ENCODE measurements at regions not wholly inside any gene's neighbourhood (a gene's known extent, or its start where the extent isn't known, plus 50 kb on each side); places are given as distances from the start of the nearest gene placed in this dataset.

DNA sequence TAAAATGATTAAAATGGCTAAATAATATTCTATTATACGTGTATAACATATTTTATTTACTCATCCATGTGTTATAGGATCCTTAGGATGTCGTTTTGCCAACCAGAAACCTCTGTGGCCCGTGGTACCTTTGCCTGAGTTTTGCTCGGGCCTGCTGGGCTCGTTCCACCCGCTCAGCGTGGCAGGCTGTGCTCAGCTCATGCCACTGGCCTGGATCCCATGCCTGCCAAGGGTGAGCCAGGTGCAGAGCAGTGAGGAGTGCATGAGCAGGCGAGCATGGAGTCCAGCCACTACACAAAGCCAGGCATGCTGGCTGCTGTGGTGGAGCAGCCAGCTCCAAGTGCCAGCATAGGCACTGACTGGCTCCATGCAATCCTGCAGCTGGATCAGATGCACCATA lies 417.2 kb downstream of the TTLL7 start:
- DNase-seq (ENCODE audit: low read depth in 2 of 2) = no peak

GRCh38 chr1:83574791-83575190 lies 424.1 kb downstream of the TTLL7 start:
- DNase-seq (ENCODE audit: low read depth in 2 of 2) = no peak

GRCh38 chr1:83573776-83574175 lies 425.2 kb downstream of the TTLL7 start:
- DNase-seq (ENCODE audit: low read depth in 2 of 2) = no peak

GRCh38 chr1:83571536-83571935 lies 427.4 kb downstream of the TTLL7 start:
- no peak for DNase-seq (ENCODE audit: low read depth in 2 of 2)

- DNase-seq (ENCODE audit: low read depth in 2 of 2) = no peak
Measured at GRCh38 chr1:83561346-83561745, 437.6 kb downstream of the TTLL7 start.

GRCh38 chr1:83559129-83559840 lies 439.6 kb downstream of the TTLL7 start:
- no peak for DNase-seq (ENCODE audit: low read depth in 2 of 2)

DNA sequence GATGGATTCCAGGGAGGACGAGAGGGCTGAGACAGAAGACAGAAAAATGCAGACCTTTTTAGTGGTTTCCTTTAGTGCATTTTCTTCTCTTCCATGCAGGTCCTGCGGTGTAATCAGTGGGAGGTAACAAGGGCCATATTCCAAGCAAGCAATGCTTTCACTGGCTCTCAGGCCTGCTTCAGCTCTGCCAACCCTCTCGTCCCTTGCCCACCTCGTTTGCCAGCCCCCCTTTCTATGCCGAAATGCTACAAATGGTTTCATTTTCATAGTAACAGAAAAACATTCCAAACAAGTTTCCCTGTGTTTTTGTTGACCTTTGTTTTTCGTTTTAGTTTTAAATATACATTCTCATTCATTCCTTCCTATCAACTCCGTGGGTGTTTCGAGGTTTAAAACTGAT lies 443.1 kb downstream of the TTLL7 start:
- DNase-seq (ENCODE audit: low read depth in 2 of 2) = no peak

DNA sequence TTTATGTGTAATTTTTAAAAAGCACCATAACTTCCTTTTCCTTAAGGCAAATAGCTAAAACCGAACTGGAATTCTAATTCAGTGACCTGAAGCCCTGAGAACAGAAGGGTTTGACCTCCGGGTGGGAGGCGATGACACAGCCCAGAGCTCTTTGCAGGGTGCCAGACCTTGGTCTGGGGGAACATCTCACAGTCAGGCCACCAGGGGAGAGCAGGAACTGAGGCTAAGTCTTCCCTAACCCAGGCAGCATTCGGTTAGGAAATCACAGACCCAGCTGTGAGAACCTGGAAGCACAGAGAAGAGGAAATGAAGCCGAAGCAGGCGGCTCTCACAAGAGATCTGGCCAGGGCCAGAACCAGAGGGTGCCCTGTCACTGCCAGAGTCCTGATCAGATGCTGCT lies 444.8 kb downstream of the TTLL7 start:
- DNase-seq (ENCODE audit: low read depth in 2 of 2) = no peak

DNA sequence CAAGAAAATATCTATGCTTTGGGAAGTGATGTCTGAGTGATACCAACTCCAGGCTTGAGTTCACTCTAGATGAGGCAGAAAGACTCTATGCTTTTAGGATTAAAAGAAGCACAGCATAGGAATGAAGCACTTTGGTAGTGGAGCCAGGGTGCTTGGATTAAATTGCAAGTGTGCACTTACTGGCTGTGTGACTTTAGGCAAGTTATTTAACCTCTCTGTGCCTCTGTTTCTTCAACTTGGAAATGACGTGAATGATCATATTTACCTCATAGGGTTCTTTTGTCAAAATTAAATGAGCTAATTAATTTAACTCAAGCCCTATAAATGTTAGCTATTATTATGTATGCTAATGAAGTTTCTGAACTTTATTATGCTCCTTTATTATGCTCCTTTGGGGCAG lies 446.1 kb downstream of the TTLL7 start:
- no peak for DNase-seq (ENCODE audit: low read depth in 2 of 2)

DNA sequence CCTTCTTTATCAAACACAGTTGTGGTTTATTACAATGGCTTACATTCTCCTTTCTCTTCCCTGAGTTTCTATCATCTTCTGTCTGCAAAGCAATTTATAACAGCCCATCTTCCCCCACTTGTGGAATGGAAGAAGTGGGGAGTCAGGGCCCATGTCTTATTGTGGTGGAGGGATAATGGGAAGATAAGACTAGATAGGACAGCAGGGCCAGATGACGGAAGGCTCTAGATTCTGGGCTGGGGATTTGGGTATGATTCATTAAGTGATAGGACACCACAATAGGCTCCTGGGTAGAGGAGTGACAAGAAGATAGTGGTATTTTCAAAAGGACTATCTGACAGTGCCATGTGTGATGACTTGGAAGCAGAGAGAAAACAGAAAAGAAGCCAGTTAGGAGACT lies 450.6 kb downstream of the TTLL7 start:
- DNase-seq (ENCODE audit: low read depth in 2 of 2) = no peak

DNA sequence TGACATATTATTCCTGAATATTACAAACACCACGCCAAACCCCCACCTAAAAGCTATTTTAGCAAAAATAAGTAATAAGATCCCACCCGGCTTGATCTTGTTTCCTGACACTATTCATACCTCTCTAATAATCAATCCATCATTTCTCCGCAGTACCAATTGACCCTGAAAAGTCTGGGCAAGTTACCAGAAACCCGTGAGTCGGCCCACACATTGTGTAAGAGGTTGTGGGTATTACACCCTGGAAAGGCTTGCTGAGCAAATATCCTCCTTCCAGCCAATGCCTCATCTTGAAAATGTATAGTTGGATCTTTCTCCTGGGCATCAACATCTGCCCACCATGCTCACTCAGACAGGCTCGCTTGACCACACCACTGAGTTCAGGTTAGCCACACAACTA lies 451.0 kb downstream of the TTLL7 start:
- DNase-seq (ENCODE audit: low read depth in 2 of 2) = no peak

DNA sequence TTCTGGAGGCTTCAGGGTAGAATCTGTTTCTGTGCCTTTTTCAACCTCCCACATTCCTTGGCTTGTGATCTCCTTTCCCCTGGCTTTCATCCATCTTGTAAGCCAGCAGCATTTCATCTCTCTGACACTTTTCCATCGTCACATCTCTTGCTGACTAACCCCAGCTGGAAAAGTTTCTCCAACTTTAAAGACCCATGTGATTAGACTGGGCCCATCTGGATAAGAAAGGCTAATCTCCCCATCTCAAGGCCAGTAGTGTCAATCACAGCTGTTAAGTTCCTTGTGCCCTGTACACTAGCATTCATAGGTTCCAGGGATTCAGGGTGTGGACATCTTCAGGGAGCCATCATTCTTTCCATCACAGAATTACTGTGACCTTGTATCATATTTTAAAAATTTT lies 452.1 kb downstream of the TTLL7 start:
- no peak for DNase-seq (ENCODE audit: low read depth in 2 of 2)

- no peak for DNase-seq (ENCODE audit: low read depth in 2 of 2)
Measured at GRCh38 chr1:83545066-83545862, 453.7 kb downstream of the TTLL7 start.

GRCh38 chr1:83543222-83543973 lies 455.5 kb downstream of the TTLL7 start:
- DNase-seq (ENCODE audit: low read depth in 2 of 2) = no peak

GRCh38 chr1:83531521-83532309 lies 467.2 kb downstream of the TTLL7 start:
- no peak for DNase-seq (ENCODE audit: low read depth in 2 of 2)

DNA sequence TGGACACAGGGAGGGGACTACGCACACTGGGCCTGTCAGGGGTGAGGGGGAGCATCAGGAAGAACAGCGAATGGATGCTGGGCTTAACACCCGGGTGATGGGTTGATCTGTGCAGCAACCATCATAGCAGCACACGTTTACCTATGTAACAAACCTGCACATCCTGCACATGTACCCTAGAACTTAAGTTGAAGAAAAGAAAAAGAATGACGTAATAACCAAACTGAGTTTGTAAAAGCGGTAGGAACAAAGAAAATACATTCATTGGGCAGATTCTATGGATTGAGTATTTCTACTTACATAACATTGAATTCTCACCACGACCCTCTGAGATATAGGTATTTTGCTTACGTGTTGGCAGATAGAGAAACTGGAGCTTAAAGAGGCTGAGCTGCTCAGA lies 468.4 kb downstream of the TTLL7 start:
- DNase-seq (ENCODE audit: low read depth in 2 of 2) = no peak

- no peak for DNase-seq (ENCODE audit: low read depth in 2 of 2)
Measured at GRCh38 chr1:83527987-83528386, 470.9 kb downstream of the TTLL7 start.

DNA sequence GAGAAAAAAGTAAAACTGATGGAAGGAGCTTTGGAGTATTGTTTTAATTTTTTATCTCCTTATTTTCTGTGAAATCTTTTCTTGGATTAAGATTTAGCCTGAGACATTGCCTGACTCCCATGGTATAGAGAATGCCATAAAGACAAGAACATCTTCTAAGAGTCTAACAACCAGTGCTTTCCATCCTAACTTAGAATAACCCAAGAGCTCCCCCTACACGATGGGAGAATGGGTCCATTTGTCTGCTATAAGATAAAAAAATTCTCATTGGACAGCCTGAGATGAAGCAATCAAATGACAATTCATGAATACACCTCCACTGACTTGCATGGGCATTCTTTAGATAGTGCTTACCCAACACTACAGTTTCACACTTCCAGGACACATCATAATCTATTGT lies 478.1 kb downstream of the TTLL7 start:
- no peak for DNase-seq (ENCODE audit: low read depth in 2 of 2)

GRCh38 chr1:83516369-83516768 lies 482.6 kb downstream of the TTLL7 start:
- DNase-seq (ENCODE audit: low read depth in 2 of 2) = no peak

DNA sequence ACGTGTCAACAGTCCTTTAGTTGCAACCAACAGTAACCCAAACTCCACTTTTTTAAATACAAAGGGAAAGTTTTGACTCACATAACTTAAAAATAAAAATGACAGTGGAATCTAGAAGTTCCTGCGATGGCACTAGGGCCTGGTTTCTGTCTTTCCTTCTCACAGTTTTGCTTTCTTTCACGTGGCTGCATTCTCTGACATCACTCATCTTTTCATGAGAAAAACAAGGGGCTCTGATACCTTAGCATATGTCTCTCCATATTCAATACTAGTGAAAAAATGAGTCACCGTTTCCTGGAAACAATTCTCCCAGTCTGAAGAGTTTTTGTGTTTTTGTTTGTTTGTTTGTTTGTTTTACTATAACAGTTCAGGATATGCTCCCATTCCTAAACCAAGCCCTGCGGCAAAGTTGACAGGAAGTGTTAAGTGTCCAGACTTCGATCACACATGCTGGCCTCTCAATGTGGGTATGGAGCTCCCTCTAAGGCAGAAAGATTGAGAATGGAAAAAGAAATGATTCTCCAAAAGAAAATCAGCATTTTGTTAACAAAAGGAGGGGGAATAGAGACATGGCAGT lies 483.3 kb downstream of the TTLL7 start:
- no peak for DNase-seq (ENCODE audit: low read depth in 2 of 2)

DNA sequence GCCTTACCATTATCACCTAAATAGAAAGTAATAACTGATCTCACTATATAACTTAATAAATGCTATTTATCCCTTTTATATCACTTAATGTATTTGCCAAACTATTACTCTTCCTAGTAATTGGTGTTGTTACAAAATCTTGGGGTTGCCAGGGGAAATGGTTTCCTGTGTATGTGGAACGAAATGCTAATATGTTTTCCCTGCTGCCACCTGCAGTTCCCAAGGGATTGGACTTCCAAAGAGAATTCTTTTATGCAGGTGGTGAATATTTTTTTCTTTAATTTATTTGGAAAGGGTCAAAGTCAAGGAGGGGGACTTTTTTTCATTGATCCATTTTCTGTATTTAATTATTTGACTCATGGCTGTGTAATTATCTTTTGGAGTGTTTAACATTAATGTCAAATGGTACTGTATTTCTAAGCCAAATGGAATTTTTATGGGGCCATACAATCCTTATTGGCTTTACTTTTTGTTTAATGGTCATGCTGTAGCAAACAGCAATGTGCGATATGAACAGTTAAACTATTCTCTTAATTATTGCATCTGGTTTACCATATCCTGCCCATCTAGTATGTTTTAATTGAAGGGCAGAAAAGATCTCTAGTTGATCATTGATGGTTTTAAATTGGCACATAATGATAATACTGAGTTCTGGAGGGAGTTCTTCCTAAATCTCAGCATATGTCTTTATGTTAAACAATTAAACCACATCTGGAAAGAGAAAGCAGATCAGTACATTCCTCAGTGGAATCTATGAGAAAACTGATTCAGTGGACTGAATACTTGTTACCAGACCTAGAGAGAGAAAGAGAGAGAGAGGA lies 486.3 kb downstream of the TTLL7 start:
- no peak for DNase-seq (ENCODE audit: low read depth in 2 of 2)

Data from stimulated activated CD8-positive, alpha-beta memory T cell treated with anti-CD3 and anti-CD28 coated beads, Interleukin-15, amount 100 ng/mL, for 4 hours (primary cell).